ENCODE measurements at regions not wholly inside any gene's neighbourhood (a gene's known extent, or its start where the extent isn't known, plus 50 kb on each side); places are given as distances from the start of the nearest gene placed in this dataset.
A peak's percentile ranks its signal among the peaks of the same experiment; 100 is the strongest.

DNA sequence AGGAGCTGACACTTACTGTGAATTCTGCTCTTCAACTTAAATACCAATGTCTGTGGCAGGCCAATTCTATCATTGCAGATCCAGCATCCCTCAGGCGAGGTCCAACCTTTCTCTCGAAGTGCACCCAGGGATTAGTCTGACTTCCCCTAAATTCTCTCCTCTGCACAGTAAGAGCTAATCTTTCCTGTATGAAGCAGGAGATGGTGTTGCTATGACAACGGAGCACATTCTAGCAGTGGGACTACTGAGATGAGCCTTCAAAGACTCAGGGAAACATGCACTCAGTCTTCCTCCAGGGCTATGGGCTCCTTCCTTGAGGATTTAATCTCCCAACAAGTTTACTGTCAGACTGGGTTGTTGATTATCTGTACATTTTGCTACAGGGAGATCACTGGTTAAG, 176.3 kb downstream of the NOL4 start:
- no peak overlapping the region for H3K4me3 ChIP-seq (ENCODE audit: low read depth, low read length)

DNA sequence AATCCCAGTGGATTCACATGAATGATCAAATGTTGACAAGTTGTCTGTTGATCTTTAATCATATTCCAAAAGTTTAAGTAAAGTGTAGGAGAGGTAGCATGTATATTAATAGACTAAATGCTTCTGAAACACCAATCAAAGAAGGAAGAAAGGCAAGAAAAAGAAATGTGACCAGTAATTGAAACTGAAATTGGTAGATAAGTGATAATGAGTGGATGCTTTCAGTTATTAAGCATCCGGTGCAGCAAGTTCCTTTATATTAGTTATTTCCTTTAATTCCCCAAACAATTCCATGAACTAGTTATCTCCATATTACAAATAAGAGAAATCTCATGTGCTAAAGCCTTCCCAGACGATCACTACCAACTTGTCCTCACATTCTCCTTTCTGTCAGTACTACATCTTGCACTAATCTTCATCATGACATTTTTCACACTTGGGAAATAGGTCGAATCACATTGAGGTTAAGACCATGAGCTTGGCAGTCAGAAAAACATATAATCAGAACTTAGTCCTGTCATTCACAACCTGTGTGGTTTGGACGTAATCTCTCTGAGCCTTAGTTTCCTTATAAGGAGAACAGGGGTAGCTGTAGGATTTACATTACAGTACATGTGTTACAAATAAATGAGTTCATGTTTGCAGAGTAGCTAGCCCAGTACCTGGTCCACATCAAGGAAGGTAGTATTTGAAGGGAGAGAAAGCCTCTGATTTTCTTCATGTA, 182.1 kb downstream of the NOL4 start:
- TF ChIP-seq, protein P1, sequence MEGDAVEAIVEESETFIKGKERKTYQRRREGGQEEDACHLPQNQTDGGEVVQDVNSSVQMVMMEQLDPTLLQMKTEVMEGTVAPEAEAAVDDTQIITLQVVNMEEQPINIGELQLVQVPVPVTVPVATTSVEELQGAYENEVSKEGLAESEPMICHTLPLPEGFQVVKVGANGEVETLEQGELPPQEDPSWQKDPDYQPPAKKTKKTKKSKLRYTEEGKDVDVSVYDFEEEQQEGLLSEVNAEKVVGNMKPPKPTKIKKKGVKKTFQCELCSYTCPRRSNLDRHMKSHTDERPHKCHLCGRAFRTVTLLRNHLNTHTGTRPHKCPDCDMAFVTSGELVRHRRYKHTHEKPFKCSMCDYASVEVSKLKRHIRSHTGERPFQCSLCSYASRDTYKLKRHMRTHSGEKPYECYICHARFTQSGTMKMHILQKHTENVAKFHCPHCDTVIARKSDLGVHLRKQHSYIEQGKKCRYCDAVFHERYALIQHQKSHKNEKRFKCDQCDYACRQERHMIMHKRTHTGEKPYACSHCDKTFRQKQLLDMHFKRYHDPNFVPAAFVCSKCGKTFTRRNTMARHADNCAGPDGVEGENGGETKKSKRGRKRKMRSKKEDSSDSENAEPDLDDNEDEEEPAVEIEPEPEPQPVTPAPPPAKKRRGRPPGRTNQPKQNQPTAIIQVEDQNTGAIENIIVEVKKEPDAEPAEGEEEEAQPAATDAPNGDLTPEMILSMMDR (IDR thresholded peaks at IDR 0.05; ENCODE audit: borderline replicate concordance, insufficient read depth, low read depth, low read length): no peak
- no peak overlapping the region for H3K4me3 ChIP-seq (ENCODE audit: low read depth, low read length)

More for the DNA sequence above, 176.3 kb downstream of the NOL4 start:
- TF ChIP-seq, protein P1 (IDR thresholded peaks at IDR 0.05; ENCODE audit: borderline replicate concordance, insufficient read depth, low read depth, low read length): no peak

DNA sequence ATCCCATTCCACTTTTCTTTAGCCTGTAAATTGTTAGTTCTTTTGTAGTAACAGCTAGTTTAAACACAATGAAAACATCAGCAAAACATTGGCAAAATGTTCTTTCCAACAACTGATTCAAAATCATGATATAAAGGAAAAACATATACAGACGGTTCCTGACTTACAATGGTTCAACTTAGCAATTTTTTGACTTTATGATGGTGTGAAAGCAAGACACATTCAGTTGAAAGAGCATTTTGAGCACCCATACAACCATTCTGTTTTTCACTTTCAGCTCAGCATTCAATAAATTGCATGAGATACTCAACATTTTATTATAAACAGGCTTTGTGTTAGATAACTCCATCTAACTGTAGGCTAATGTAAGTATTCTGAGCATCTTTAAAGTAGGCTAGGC, 185.1 kb downstream of the NOL4 start:
- no peak overlapping the region for H3K4me3 ChIP-seq (ENCODE audit: low read depth, low read length)
- TF ChIP-seq, protein P1 (IDR thresholded peaks at IDR 0.05; ENCODE audit: borderline replicate concordance, insufficient read depth, low read depth, low read length): no peak

DNA sequence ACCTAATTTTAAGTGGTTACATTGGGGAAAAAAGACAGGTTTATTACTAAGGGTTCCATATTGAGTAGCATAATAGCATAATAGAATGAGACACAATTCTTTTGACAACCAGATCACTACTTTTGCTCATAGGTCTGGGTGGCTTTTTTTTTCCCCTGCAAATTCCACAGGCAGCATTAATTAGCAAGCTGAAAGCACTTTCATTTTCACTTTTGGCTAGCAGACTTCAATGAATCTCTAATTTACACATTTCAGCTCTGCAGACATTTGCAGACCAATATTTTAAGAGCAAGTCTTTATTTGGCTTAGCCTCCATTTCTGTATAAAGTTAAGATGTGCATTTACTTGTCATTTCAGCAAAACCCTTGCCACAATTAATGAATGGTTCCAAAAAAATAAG, 185.5 kb downstream of the NOL4 start:
- no peak overlapping the region for H3K4me3 ChIP-seq (ENCODE audit: low read depth, low read length)
- TF ChIP-seq, protein P1 (IDR thresholded peaks at IDR 0.05; ENCODE audit: borderline replicate concordance, insufficient read depth, low read depth, low read length): no peak

DNA sequence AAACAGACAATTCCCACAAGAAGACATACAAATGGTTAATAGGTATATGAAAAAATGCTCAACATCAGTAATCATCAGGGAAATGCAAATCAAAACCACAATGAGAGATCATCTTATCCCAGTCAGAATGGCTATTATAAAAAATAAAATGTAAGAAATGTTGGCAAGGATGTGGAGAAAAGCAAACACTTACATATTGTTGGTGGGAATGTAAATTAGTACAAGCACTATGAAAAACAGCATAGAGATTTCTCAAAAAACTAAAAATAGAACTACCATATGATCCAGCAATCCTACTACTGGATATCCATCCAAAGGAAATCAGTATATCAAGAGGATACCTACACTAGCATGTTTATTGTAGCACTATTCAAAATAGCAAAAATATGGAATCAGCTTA, 186.6 kb downstream of the NOL4 start:
- H3K4me3 ChIP-seq (ENCODE audit: low read depth, low read length): no peak overlapping the region
- TF ChIP-seq, protein P1 (IDR thresholded peaks at IDR 0.05; ENCODE audit: borderline replicate concordance, insufficient read depth, low read depth, low read length): no peak

DNA sequence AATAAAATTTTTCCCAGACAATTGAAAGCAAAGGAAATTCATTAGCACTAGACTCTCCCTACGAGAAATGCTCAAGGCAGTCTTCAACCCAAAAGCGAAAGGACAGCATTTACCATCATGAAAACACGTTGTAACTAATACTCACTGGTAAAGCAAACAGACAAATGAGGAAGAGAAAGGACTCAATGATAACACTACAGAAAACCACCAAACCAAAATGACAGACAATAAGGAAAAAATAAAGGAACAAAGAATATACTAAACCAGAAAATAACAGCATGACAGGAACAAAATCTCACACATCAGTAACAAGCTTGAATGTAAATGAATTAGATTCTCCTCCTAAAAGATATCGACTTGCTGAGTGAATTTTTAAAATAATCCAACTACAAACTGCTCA, 190.7 kb downstream of the NOL4 start:
- H3K4me3 ChIP-seq (ENCODE audit: low read depth, low read length): no peak overlapping the region
- TF ChIP-seq, protein P1 (IDR thresholded peaks at IDR 0.05; ENCODE audit: borderline replicate concordance, insufficient read depth, low read depth, low read length): no peak

DNA sequence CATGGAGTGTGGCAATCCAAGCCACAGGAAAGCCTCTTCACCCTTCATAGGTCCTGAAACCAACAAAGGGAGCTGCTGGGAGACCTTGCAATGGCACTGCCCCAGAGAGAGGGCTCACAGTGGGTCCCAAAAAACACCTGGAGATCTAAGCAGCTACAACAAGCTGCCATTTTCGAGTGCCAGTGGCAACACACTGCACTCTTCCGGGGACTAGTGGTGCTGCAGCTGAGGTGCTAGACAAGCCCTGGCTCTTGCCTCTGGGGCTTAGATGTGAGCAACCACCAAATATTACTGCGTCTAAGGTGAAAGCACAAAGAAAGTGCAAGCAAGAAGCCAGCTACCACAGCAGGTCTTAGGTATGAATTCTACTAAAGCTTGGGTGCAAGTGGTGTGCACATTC, 192.9 kb downstream of the NOL4 start:
- H3K4me3 ChIP-seq (ENCODE audit: low read depth, low read length): no peak overlapping the region
- TF ChIP-seq, protein P1 (IDR thresholded peaks at IDR 0.05; ENCODE audit: borderline replicate concordance, insufficient read depth, low read depth, low read length): peak; percentile 62

Measured in GM12875 (cell line).